ENCODE measurements at regions not wholly inside any gene's neighbourhood (a gene's known extent, or its start where the extent isn't known, plus 50 kb on each side); places are given as distances from the start of the nearest gene placed in this dataset.
"Not testable (repeated sequence)": the region's sequence is repeated elsewhere in the genome, so short reads cannot be mapped to it uniquely, and the experiment has no call there.

GRCh38 chr14:98194821-98195220, 1077.2 kb downstream of the BCL11B start:
- no peak for DNase-seq (ENCODE audit: low spot score)

GRCh38 chr14:98195256-98195655, 1076.7 kb downstream of the BCL11B start:
- DNase-seq (ENCODE audit: low spot score): no peak

GRCh38 chr14:98197933-98198332, 1074.1 kb downstream of the BCL11B start:
- no peak for DNase-seq (ENCODE audit: low spot score)

GRCh38 chr14:98198385-98198784, 1073.6 kb downstream of the BCL11B start:
- no peak for DNase-seq (ENCODE audit: low spot score)

GRCh38 chr14:98200601-98201000, 1071.4 kb downstream of the BCL11B start:
- DNase-seq (ENCODE audit: low spot score): no peak

GRCh38 chr14:98203421-98203820, 1068.6 kb downstream of the BCL11B start:
- no peak for DNase-seq (ENCODE audit: low spot score)

GRCh38 chr14:98204139-98204538, 1067.9 kb downstream of the BCL11B start:
- no peak for DNase-seq (ENCODE audit: low spot score)

GRCh38 chr14:98207415-98207814, 1064.6 kb downstream of the BCL11B start:
- DNase-seq (ENCODE audit: low spot score): no peak

GRCh38 chr14:98208211-98208611, 1063.8 kb downstream of the BCL11B start:
- no peak for DNase-seq (ENCODE audit: low spot score)

- no peak for DNase-seq (ENCODE audit: low spot score)
Measured at GRCh38 chr14:98208943-98209342, 1063.1 kb downstream of the BCL11B start.

- DNase-seq (ENCODE audit: low spot score): no peak
Measured at GRCh38 chr14:98210045-98210672, 1061.8 kb downstream of the BCL11B start.

- DNase-seq (ENCODE audit: low spot score): no peak
Measured at GRCh38 chr14:98217530-98217929, 1054.5 kb downstream of the BCL11B start.

GRCh38 chr14:98218218-98218617, 1053.8 kb downstream of the BCL11B start:
- DNase-seq (ENCODE audit: low spot score): no peak

- no peak for DNase-seq (ENCODE audit: low spot score)
Measured at GRCh38 chr14:98219638-98220037, 1052.4 kb downstream of the BCL11B start.

GRCh38 chr14:98223106-98223505, 1048.9 kb downstream of the BCL11B start:
- DNase-seq (ENCODE audit: low spot score): no peak

- not testable (repeated sequence) for DNase-seq (ENCODE audit: low spot score)
Measured at GRCh38 chr14:98223710-98224109, 1048.3 kb downstream of the BCL11B start.

GRCh38 chr14:98226411-98226810, 1045.6 kb downstream of the BCL11B start:
- DNase-seq (ENCODE audit: low spot score): no peak

GRCh38 chr14:98227000-98227726, 1044.8 kb downstream of the BCL11B start:
- DNase-seq (ENCODE audit: low spot score): no peak

GRCh38 chr14:98227727-98228111, 1044.3 kb downstream of the BCL11B start:
- no peak for DNase-seq (ENCODE audit: low spot score)

GRCh38 chr14:98229656-98230366, 1042.2 kb downstream of the BCL11B start:
- no peak for DNase-seq (ENCODE audit: low spot score)

GRCh38 chr14:98230411-98230810, 1041.6 kb downstream of the BCL11B start:
- DNase-seq (ENCODE audit: low spot score): no peak

- DNase-seq (ENCODE audit: low spot score): no peak
Measured at GRCh38 chr14:98231210-98231609, 1040.8 kb downstream of the BCL11B start.

GRCh38 chr14:98233656-98234055, 1038.3 kb downstream of the BCL11B start:
- DNase-seq (ENCODE audit: low spot score): no peak

Data from AG08395 (cell line).